H1 (cell line): ENCODE measurements at regions not wholly inside any gene's neighbourhood (a gene's known extent, or its start where the extent isn't known, plus 50 kb on each side); places are given as distances from the start of the nearest gene placed in this dataset.

Source experiments
- CTCF ChIA-PET: fragments of 300-600 bp; sonication (Branson Sonifier 250); formaldehyde crosslinking; loops from one replicate; lab custom pipeline; 2021; ENCODE audit not compliant: partially characterized antibody; lab: Charles Lee
- POLR2A ChIA-PET: fragments of 300-600 bp; sonication (Branson Sonifier 250); formaldehyde crosslinking; loops from one replicate; lab custom pipeline; 2021; ENCODE audit warnings: inconsistent platforms; ENCODE audit not compliant: partially characterized antibody; lab: Charles Lee
- DNase-seq, 2 experiments: peaks; one replicate each; pipeline versions ENCODE4 v3.0.0 to v3.0.0-alpha.2; 2010 to 2022; ENCODE audit warnings: low spot score in 2 of 2, low read depth in 1 of 2, mixed read lengths in 1 of 2
- FAIRE-seq: peaks from 2 replicates; lab custom pipeline; 2011; peaks lifted over from hg19 to GRCh38; lab: Jason Lieb, UNC
- H2AFZ ChIP-seq: 2 replicates; pipeline ENCODE4 v1.8.1; 2012; ENCODE audit warnings: low read length, inconsistent platforms
- H2AK5ac ChIP-seq: 2 replicates; pipeline ENCODE4 v1.6.1; 2013; ENCODE audit warnings: low read depth, low read length
- H2BK120ac ChIP-seq: replicated peaks from 2 replicates; pipeline ENCODE3; 2013; ENCODE audit warnings: low read depth, low read length, inconsistent platforms
- H2BK12ac ChIP-seq: 2 replicates; pipeline ENCODE4 v1.6.1; 2013; ENCODE audit warnings: low read depth, low read length
- H2BK15ac ChIP-seq: 2 replicates; pipeline ENCODE4 v1.6.1; 2013; ENCODE audit warnings: low read length
- H2BK20ac ChIP-seq: 2 replicates; pipeline ENCODE4 v1.6.1; 2013; ENCODE audit warnings: low read length
- H2BK5ac ChIP-seq: 2 replicates; pipeline ENCODE4 v1.6.1; 2013; ENCODE audit warnings: low read depth, low read length
- H3K14ac ChIP-seq: 2 replicates; pipeline ENCODE4 v1.6.1; 2013; ENCODE audit warnings: inconsistent platforms; ENCODE audit not compliant: insufficient read length
- H3K18ac ChIP-seq: 2 replicates; pipeline ENCODE4 v1.6.1; 2013; ENCODE audit warnings: low read length; ENCODE audit errors: extremely low read depth
- H3K23ac ChIP-seq: 2 replicates; pipeline ENCODE4 v1.6.1; 2013; ENCODE audit warnings: inconsistent platforms; ENCODE audit not compliant: insufficient read length
- H3K23me2 ChIP-seq: 2 replicates; pipeline ENCODE4 v1.6.1; 2013; ENCODE audit warnings: low read depth, low read length
- H3K27ac ChIP-seq: 2 replicates; pipeline ENCODE4 v1.6.1; 2011; ENCODE audit warnings: low read depth, low read length, inconsistent platforms
- H3K27me3 ChIP-seq, 4 experiments: replicated peaks in 1 of 4; 1 replicate in 1 of 4; 2 replicates in 3 of 4; pipeline versions ENCODE4 v1.6.1 to v1.8.1; 2011 to 2013; ENCODE audit warnings: low read length in 3 of 4, mild to moderate bottlenecking in 3 of 4, inconsistent platforms in 2 of 4, mixed read lengths in 2 of 4, moderate library complexity in 1 of 4; ENCODE audit not compliant: control insufficient read depth in 3 of 4, insufficient read depth in 3 of 4; ENCODE audit errors: extremely low read depth in 1 of 4
- H3K36me3 ChIP-seq, 4 experiments: 2 replicates each; pipeline versions ENCODE4 v1.6.1 to v1.8.1; 2011 to 2013; ENCODE audit warnings: mild to moderate bottlenecking in 4 of 4, low read length in 3 of 4, moderate library complexity in 2 of 4, control low read depth in 1 of 4, inconsistent platforms in 1 of 4; ENCODE audit not compliant: insufficient read depth in 4 of 4, control insufficient read depth in 2 of 4
- H3K4ac ChIP-seq: replicated peaks from 2 replicates; pipeline ENCODE3; 2013; ENCODE audit warnings: low read length, low read depth, mixed read lengths, inconsistent platforms; ENCODE audit not compliant: insufficient read length
- H3K4me1 ChIP-seq, 4 experiments: replicated peaks in 1 of 4; 1 replicate in 1 of 4; 2 replicates in 3 of 4; pipeline versions ENCODE4 v1.6.1 to v1.8.1; 2011 to 2013; ENCODE audit warnings: low read length in 3 of 4, inconsistent platforms in 2 of 4, mixed read lengths in 1 of 4; ENCODE audit not compliant: insufficient read depth in 4 of 4, control insufficient read depth in 3 of 4
- H3K4me2 ChIP-seq, 2 experiments: 2 replicates each; pipeline versions ENCODE4 v1.6.1 to v1.8.1; 2011 to 2013; ENCODE audit warnings: low read depth in 2 of 2, low read length in 2 of 2, control low read depth in 1 of 2, inconsistent platforms in 1 of 2, mild to moderate bottlenecking in 1 of 2; ENCODE audit not compliant: insufficient read depth in 1 of 2
- H3K4me3 ChIP-seq, 4 experiments: fragments of 200-600, 300-600 bp in 1 of 4; sonication (generic), shearing (Covaris generic), sonication (Bioruptor Twin) in 1 of 4; 2 replicates each; pipeline versions ENCODE4 v1.5.1 to v1.8.1; 2011 to 2016; ENCODE audit warnings: low read length in 4 of 4, low read depth in 3 of 4, control low read depth in 2 of 4, inconsistent platforms in 2 of 4, mild to moderate bottlenecking in 2 of 4, mixed read lengths in 1 of 4, moderate library complexity in 1 of 4; ENCODE audit not compliant: insufficient read depth in 2 of 4; ENCODE audit errors: extremely low read depth in 1 of 4
- H3K56ac ChIP-seq: replicated peaks from 2 replicates; pipeline ENCODE3; 2013; ENCODE audit warnings: low read depth, mild to moderate bottlenecking, mixed read lengths, low read length, inconsistent platforms; ENCODE audit not compliant: insufficient read length
- H3K79me1 ChIP-seq: 2 replicates; pipeline ENCODE4 v1.6.1; 2013; ENCODE audit warnings: low read depth, low read length, control low read depth
- H3K79me2 ChIP-seq, 2 experiments: 2 replicates each; pipeline versions ENCODE4 v1.6.1 to v1.8.1; 2012 to 2013; ENCODE audit warnings: low read length in 2 of 2, mild to moderate bottlenecking in 2 of 2, inconsistent platforms in 1 of 2; ENCODE audit not compliant: insufficient read depth in 2 of 2, control insufficient read depth in 1 of 2
- H3K9ac ChIP-seq, 4 experiments: replicated peaks in 1 of 4; 1 replicate in 1 of 4; 2 replicates in 3 of 4; pipeline versions ENCODE4 v1.6.1 to v1.8.1; 2011 to 2013; ENCODE audit warnings: low read depth in 3 of 4, low read length in 3 of 4, control low read depth in 2 of 4, mild to moderate bottlenecking in 2 of 4, moderate library complexity in 2 of 4, inconsistent platforms in 1 of 4; ENCODE audit errors: extremely low read depth in 1 of 4
- H3K9me3 ChIP-seq, 2 experiments: 2 replicates each; pipeline versions ENCODE4 v1.6.1 to v1.8.1; 2012 to 2013; ENCODE audit warnings: mild to moderate bottlenecking in 2 of 2, moderate library complexity in 2 of 2, control low read depth in 1 of 2, inconsistent platforms in 1 of 2, low read depth in 1 of 2, low read length in 1 of 2, mixed read lengths in 1 of 2; ENCODE audit not compliant: insufficient read depth in 2 of 2
- H4K20me1 ChIP-seq, 2 experiments: replicated peaks in 1 of 2; 2 replicates each; pipeline versions ENCODE3 to v1.8.1; 2011 to 2013; ENCODE audit warnings: inconsistent platforms in 2 of 2, low read length in 2 of 2, mild to moderate bottlenecking in 1 of 2; ENCODE audit not compliant: insufficient read depth in 2 of 2, control insufficient read depth in 1 of 2
- H4K5ac ChIP-seq: 2 replicates; pipeline ENCODE4 v1.6.1; 2013; ENCODE audit warnings: low read length, low read depth, mixed read lengths, inconsistent platforms; ENCODE audit not compliant: insufficient read length
- H4K8ac ChIP-seq: 2 replicates; pipeline ENCODE4 v1.8.0; 2013; ENCODE audit warnings: mild to moderate bottlenecking, moderate library complexity, low read length, inconsistent platforms; ENCODE audit not compliant: insufficient read depth; ENCODE audit errors: extremely low read depth
- H4K91ac ChIP-seq: replicated peaks from 2 replicates; pipeline ENCODE3; 2013; ENCODE audit warnings: low read length, mixed read lengths, inconsistent platforms; ENCODE audit not compliant: insufficient read length
- BCL11A ChIP-seq, 2 experiments: IDR thresholded peaks; one replicate each; pipeline ENCODE4 v1.6.1; 2011; ENCODE audit warnings: low read depth in 2 of 2, low read length in 2 of 2, mild to moderate bottlenecking in 2 of 2
- BRCA1 ChIP-seq: IDR thresholded peaks from 2 replicates; pipeline ENCODE4 v1.6.1; 2012; ENCODE audit warnings: low read depth, low read length, improper control_type of control experiment
- CBX8 ChIP-seq: fragments of 300-800, 300-1000 bp; sonication (generic); IDR thresholded peaks from 2 replicates; pipeline ENCODE4 v1.7.1; 2016; ENCODE audit warnings: low read depth, low read length, borderline replicate concordance
- CHD1 ChIP-seq: IDR thresholded peaks from 2 replicates; pipeline ENCODE4 v1.6.1; 2012; ENCODE audit warnings: low read depth, low read length, improper control_type of control experiment
- CTBP2 ChIP-seq: IDR thresholded peaks from 2 replicates; pipeline ENCODE4 v1.7.0; 2011; ENCODE audit warnings: borderline replicate concordance, mild to moderate bottlenecking, moderate library complexity, mixed read lengths, low read length; ENCODE audit not compliant: insufficient read depth, insufficient read length
- E2F6 ChIP-seq: IDR thresholded peaks from 2 replicates; pipeline ENCODE4 v1.6.1; 2012; ENCODE audit warnings: inconsistent platforms
- EP300 ChIP-seq, 2 experiments: IDR thresholded peaks; 1 replicate in 1 of 2; 2 replicates in 1 of 2; pipeline ENCODE4 v1.6.1; 2011 to 2012; ENCODE audit warnings: low read depth in 2 of 2, low read length in 2 of 2, mild to moderate bottlenecking in 2 of 2, borderline replicate concordance in 1 of 2, inconsistent platforms in 1 of 2, moderate library complexity in 1 of 2
- FOSL1 ChIP-seq: IDR thresholded peaks from 2 replicates; pipeline ENCODE4 v1.6.1; 2011; ENCODE audit warnings: mild to moderate bottlenecking, low read depth, low read length, moderate library complexity; ENCODE audit not compliant: insufficient read depth
- JUND ChIP-seq: IDR thresholded peaks from 2 replicates; pipeline ENCODE4 v1.6.1; 2011; ENCODE audit warnings: mild to moderate bottlenecking, improper control_type of control experiment, low read length
- MAFK ChIP-seq: IDR thresholded peaks from 2 replicates; pipeline ENCODE4 v1.6.1; 2012; ENCODE audit warnings: low read depth, mild to moderate bottlenecking, improper control_type of control experiment, low read length
- RBBP5 ChIP-seq: IDR thresholded peaks from 2 replicates; pipeline ENCODE4 v1.7.1; 2012; ENCODE audit warnings: low read depth, mild to moderate bottlenecking, inconsistent platforms, low read length, moderate library complexity, borderline replicate concordance
- TCF12 ChIP-seq: IDR thresholded peaks from 2 replicates; pipeline ENCODE4 v1.6.1; 2011; ENCODE audit warnings: low read depth, mild to moderate bottlenecking, low read length
- ZNF274 ChIP-seq: IDR thresholded peaks from 2 replicates; pipeline ENCODE4 v1.7.0; 2012; ENCODE audit warnings: low read length, borderline replicate concordance; ENCODE audit errors: extremely low read depth
- WGBS, 2 experiments: shearing (Covaris generic) in 1 of 2; methylation state at CpG; one replicate each; pipeline versions ENCODE4 v1.1.6 to v1.1.7; 2013 to 2015; ENCODE audit warnings: low lambda C conversion rate in 2 of 2, mixed read lengths in 2 of 2, inconsistent platforms in 1 of 2, low coverage in 1 of 2, missing lambda C conversion rate in 1 of 2; ENCODE audit not compliant: insufficient replicate concordance in 2 of 2, insufficient coverage in 1 of 2, insufficient read length in 1 of 2; ENCODE audit errors: extremely low coverage in 1 of 2, missing lambda C conversion rate in 1 of 2; 5-methylcytosine and 5-hydroxymethylcytosine counted together

DNA sequence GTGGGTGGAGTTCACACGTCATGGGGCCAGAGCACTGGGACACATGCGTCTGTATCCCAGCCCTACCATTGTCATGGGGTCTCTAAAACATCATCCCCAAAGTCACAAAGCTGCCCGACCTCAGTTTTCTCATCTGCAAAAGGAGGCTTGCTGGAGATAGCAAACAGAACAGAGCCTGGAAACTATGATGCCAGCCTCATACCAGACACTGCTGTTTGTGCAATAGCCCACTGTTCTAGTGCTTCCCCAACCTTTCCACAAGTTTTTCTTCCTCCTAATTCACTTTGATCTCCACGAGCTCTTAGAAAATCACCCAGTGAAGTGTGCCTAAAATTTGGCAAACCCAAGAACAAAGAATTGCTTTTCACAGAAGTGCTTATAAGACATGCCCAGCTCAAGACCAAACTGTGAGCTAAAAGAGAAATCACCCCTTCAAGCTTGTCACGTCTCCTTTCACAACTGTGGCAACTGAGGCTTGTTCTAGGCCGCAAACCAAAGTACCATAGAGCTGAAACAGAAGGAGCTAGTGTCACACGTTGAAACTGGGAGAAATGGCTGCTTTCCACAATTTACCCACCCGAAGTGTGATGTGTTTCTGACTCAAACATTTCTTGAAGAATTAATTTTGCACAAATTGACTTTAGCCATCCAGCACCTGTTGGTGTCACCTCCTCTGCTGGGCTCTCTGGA is 162.7 kb upstream of the ID2 start:
- Histone ChIP-seq H2BK20ac (no peak overlapping the region), H3K36me3 (no peaks in the 10 kb centered on the region), H3K27ac (no peak overlapping the region), H3K4ac (no peak overlapping the region), H3K18ac (no peak overlapping the region), H2BK5ac (no peak overlapping the region), H2AFZ (no peak overlapping the region), H2BK12ac (no peak overlapping the region), H3K14ac (no peak overlapping the region), H4K20me1 (no peaks in the 10 kb centered on the region), H3K56ac (no peak overlapping the region), H3K4me1 (no peaks in the 10 kb centered on the region), H3K23ac (no peak overlapping the region), H2BK120ac (no peak overlapping the region), H2AK5ac (no peak overlapping the region), H3K23me2 (no peaks in the 10 kb centered on the region), H3K9ac (no peak overlapping the region), H4K5ac (no peak overlapping the region), H3K79me1 (no peaks in the 10 kb centered on the region), H3K4me3 (no peak overlapping the region), H3K9me3 (no peaks in the 10 kb centered on the region), H3K27me3 (no peaks in the 10 kb centered on the region; a peak in 1 of 7 replicates), H3K79me2 (no peaks in the 10 kb centered on the region), H4K8ac (no peak overlapping the region), H3K4me2 (no peak overlapping the region), H2BK15ac (no peak overlapping the region), H4K91ac (no peak overlapping the region)
- POLR2A ChIA-PET: no interaction called here
- DNase-seq (no peak), FAIRE-seq (no peak)
- CTCF ChIA-PET: interaction anchor here (0.6 to 1.5 kb wide), 5 partner anchors 10 to 298 kb away, joined by 3 to 4 read pairs (median 3); no protein-coding TSS in a partner anchor
- WGBS, 2 experiments: 90% methylated on average over 8 of the region's 8 CpGs; no CpG with 5 or more reads in 1 of the 2 experiments
- no peak for TF ChIP-seq FOSL1
- no peak for TF ChIP-seq CHD1
- no peak for TF ChIP-seq CTBP2
- no peak for TF ChIP-seq TCF12
- TF ChIP-seq MAFK: no peak
- TF ChIP-seq EP300 (IDR thresholded peaks at IDR 0.05; ENCODE audit: borderline replicate concordance in 1 of 2, low read depth in 2 of 2, low read length in 2 of 2): no peak
- no peak for TF ChIP-seq BRCA1
- no peak for TF ChIP-seq ZNF274
- no peak for TF ChIP-seq RBBP5
- no peak for TF ChIP-seq CBX8
- no peak for TF ChIP-seq BCL11A (IDR thresholded peaks at IDR 0.05; ENCODE audit: low read depth in 2 of 2, low read length in 2 of 2)
- TF ChIP-seq JUND: no peak
- TF ChIP-seq E2F6: no peak
